MCF 10A (cell line): ENCODE measurements at regions not wholly inside any gene's neighbourhood (a gene's known extent, or its start where the extent isn't known, plus 50 kb on each side); places are given as distances from the start of the nearest gene placed in this dataset.

Experiments
- BruUV-seq: library from RNA; stranded (reverse); fragments of 400-500 nt; replicated peaks from 2 replicates; lab custom pipeline; 2021; lab: Mats Ljungman, UMichigan
- CTCF ChIA-PET: fragments of 300-600 bp; sonication (Branson Sonifier 250); formaldehyde crosslinking; extraction: SDS; loops from one replicate; lab custom pipeline; 2021; ENCODE audit warnings: antibody characterized with exemption, inconsistent platforms; lab: Yijun Ruan, JAX
- POLR2A ChIA-PET: fragments of 300-600, 350-650 bp; sonication (Branson Sonifier 250); formaldehyde crosslinking; extraction: SDS; loops from one replicate; lab custom pipeline; 2020; ENCODE audit warnings: antibody characterized with exemption, inconsistent platforms; lab: Yijun Ruan, JAX
- DNase-seq: peaks from one replicate; pipeline ENCODE4 v3.0.0-alpha.2; 2018; ENCODE audit not compliant: unreplicated experiment
- H3K27ac Mint-ChIP-seq: one replicate; pipeline ENCODE4 v1.8.0; 2022; ENCODE audit warnings: mild to moderate bottlenecking, low read depth, mixed read lengths; ENCODE audit not compliant: unreplicated experiment
- H3K27me3 Mint-ChIP-seq: one replicate; pipeline ENCODE4 v1.8.0; 2022; ENCODE audit warnings: mixed read lengths; ENCODE audit not compliant: insufficient read depth, unreplicated experiment
- H3K36me3 Mint-ChIP-seq: one replicate; pipeline ENCODE4 v1.8.0; 2022; ENCODE audit warnings: mild to moderate bottlenecking, moderate library complexity, mixed read lengths; ENCODE audit not compliant: insufficient read depth, unreplicated experiment
- H3K4me1 Mint-ChIP-seq: one replicate; pipeline ENCODE4 v1.8.0; 2022; ENCODE audit warnings: mixed read lengths; ENCODE audit not compliant: insufficient read depth, unreplicated experiment
- H3K4me3 Mint-ChIP-seq: one replicate; pipeline ENCODE4 v1.8.0; 2022; ENCODE audit warnings: mild to moderate bottlenecking, moderate library complexity, mixed read lengths; ENCODE audit not compliant: unreplicated experiment
- H3K9me3 Mint-ChIP-seq: one replicate; pipeline ENCODE4 v1.8.0; 2022; ENCODE audit warnings: mixed read lengths; ENCODE audit not compliant: unreplicated experiment
- CTCF ChIP-seq: fragments of 200-600 bp; IDR thresholded peaks from one replicate; pipeline ENCODE4 v1.8.0; 2022; ENCODE audit warnings: antibody characterized with exemption, mild to moderate bottlenecking; ENCODE audit not compliant: unreplicated experiment
- intact Hi-C: fragments of 100-400 bp; cut with micrococcal nuclease; formaldehyde crosslinking; loops from 2 replicates; pipeline ENCODE4 v1.14.1; 2022

DNA sequence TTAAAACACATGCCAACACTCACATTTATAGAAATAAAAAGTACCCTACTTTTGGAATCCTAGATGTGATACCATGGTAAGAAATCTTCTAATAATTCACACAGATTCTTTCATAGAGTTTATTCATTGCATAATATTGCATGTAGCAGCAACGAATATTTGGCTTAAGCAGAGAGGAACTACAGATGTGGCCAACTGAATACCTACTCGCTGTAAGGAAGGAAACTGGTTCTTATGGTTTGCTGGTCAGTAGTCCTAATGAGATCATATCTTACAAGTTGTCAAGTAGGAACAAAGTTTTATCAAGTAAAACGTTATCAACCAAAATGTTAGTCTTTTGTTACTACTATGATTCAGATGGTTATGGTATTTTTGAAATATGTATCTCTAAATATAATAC is 996.1 kb downstream of the PDHA2 start:
- Mint-ChIP-seq H3K27ac (no peak overlapping the region), H3K4me3 (no peak overlapping the region), H3K36me3 (no peaks in the 10 kb centered on the region), H3K27me3 (no peaks in the 10 kb centered on the region), H3K9me3 (no peaks in the 10 kb centered on the region), H3K4me1 (peaks cover 6% of the 10 kb centered on the region)
- POLR2A ChIA-PET, result no interaction called here
- no TSS peak for BruUV-seq
- CTCF ChIA-PET, result no interaction called here
- no peak for DNase-seq
- intact Hi-C loops, result no loop called here
- TF ChIP-seq CTCF, result no peak

GRCh38 chr4:96839441-96839840 is 999.5 kb downstream of the PDHA2 start:
- intact Hi-C loops, result no loop called here
- Mint-ChIP-seq H3K4me1 (no peaks in the 10 kb centered on the region), H3K36me3 (no peaks in the 10 kb centered on the region), H3K9me3 (no peaks in the 10 kb centered on the region), H3K27me3 (no peaks in the 10 kb centered on the region), H3K4me3 (no peak overlapping the region), H3K27ac (no peak overlapping the region)
- ChIA-PET CTCF (interaction anchor here (0.7 kb wide), 1 partner anchor 34 kb away, joined by 3 read pairs; no protein-coding TSS in a partner anchor), POLR2A (interaction anchor here (0.5 kb wide), 1 partner anchor 853 kb away, joined by 3 read pairs; no protein-coding TSS in a partner anchor)
- BruUV-seq, result no TSS peak
- TF ChIP-seq CTCF, result no peak
- no peak for DNase-seq

GRCh38 chr4:96841801-96842200 is 1001.9 kb downstream of the PDHA2 start:
- DNase-seq, result no peak
- Mint-ChIP-seq H3K9me3 (no peaks in the 10 kb centered on the region), H3K27ac (no peak overlapping the region), H3K27me3 (no peaks in the 10 kb centered on the region), H3K36me3 (no peaks in the 10 kb centered on the region), H3K4me3 (no peak overlapping the region), H3K4me1 (no peaks in the 10 kb centered on the region)
- intact Hi-C loops, result no loop called here
- BruUV-seq, result no TSS peak
- ChIA-PET POLR2A (no interaction called here), CTCF (interaction anchor here (0.5 kb wide), 1 partner anchor 1020 kb away, joined by 4 read pairs; no protein-coding TSS in a partner anchor)
- TF ChIP-seq CTCF, result no peak

DNA sequence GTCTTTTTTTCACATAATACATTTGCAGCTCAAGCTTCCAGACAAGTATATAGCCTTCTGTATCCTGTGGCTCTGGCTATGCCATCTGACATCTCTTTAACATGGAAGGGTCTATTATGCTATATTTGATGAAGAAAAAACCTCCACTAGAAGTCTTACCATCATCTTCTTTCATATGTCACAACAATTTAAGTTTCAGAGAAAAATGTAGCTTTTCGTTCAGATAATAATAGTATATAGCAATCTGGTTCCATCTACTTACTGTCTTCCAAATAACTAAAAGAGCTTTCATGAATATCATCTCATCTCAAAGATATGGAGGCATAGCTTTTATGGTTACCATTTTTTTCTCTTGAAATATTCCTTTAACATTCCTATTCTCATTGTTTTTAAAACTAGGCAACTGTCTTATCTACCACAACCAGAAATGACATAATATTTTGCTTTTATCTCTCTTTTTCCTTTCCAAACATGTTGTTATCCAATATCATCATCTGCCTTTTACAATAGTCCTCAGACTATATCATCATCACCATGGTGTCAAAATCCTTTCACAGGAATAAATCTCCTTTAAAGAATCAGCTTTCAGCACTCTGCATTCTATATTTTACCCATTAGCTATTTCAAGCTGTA is 1005.1 kb downstream of the PDHA2 start:
- intact Hi-C loops, result no loop called here
- H3K9me3 Mint-ChIP-seq, result no peaks in the 10 kb centered on the region
- ChIA-PET POLR2A (no interaction called here), CTCF (interaction anchor here (0.6 kb wide), 1 partner anchor 1022 kb away, joined by 4 read pairs; no protein-coding TSS in a partner anchor)
- no peak overlapping the region for H3K4me3 Mint-ChIP-seq
- no peaks in the 10 kb centered on the region for H3K36me3 Mint-ChIP-seq
- DNase-seq, result no peak
- H3K27ac Mint-ChIP-seq, result no peak overlapping the region
- BruUV-seq, result no TSS peak
- no peaks in the 10 kb centered on the region for H3K4me1 Mint-ChIP-seq
- no peaks in the 10 kb centered on the region for H3K27me3 Mint-ChIP-seq
- TF ChIP-seq CTCF, result no peak
